ENCODE measurements at regions not wholly inside any gene's neighbourhood (a gene's known extent, or its start where the extent isn't known, plus 50 kb on each side); places are given as distances from the start of the nearest gene placed in this dataset.
"Not testable (repeated sequence)": the region's sequence is repeated elsewhere in the genome, so short reads cannot be mapped to it uniquely, and the experiment has no call there.

DNA sequence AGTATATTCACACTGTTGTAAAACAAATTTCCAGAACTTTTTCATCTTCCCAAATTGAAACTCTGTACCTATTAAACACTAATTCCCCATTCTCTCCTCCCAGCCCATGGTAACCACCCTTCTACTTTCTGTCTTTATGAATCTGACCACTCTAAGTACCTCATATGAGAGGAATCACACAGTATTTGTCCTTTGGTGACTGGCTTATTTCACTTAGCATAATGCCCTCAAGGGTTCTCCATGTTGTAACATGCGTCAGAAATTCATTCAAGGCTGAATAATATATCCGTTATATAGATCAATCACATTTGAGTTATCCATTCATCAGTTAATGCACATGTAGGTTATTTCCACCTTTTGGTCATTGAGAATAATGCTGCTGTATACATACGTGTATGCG is 162.2 kb downstream of the GOSR1 start:
- not testable (repeated sequence) for DNase-seq (ENCODE audit: low read depth, low spot score)

GRCh38 chr17:30638968-30639367 is 161.8 kb downstream of the GOSR1 start:
- not testable (repeated sequence) for DNase-seq (ENCODE audit: low read depth, low spot score)

DNA sequence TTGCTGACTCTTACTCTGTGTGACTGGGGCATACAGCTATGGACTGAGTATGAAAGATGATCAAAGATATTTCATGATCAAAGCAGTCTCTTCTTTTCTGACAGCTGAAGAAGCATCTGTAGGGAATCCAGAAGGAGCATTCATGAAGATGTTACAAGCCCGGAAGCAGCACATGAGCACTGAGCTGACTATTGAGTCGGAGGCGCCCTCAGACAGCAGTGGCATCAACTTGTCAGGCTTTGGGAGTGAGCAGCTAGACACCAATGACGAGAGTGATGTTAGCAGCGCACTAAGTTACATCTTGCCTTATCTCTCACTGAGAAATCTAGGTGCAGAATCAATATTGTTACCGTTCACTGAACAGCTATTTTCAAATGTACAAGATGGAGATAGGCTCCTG is 154.4 kb downstream of the GOSR1 start:
- not testable (repeated sequence) for DNase-seq (ENCODE audit: low read depth, low spot score)

DNA sequence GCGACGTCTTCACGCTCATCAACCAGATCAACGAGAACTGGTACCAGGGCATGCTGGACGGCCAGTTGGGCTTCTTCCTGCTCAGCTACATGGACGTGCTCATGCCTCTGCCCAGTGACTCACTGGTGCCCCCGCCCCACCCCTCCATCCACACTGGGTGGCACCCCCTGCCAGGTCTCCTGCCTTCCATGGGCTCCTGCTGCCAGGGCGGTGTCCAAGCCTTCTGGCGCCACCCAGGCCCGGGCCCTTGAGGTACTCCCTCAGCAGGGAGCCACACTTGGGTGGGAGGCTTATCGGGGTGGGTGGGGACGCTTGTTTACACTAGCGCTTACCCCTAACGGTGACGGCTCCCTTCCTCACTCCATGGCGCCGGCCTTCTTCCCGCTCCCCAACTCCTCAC is 148.2 kb downstream of the GOSR1 start:
- DNase-seq (ENCODE audit: low read depth, low spot score), result not testable (repeated sequence)

- DNase-seq (ENCODE audit: low read depth, low spot score), result not testable (repeated sequence)
Measured at GRCh38 chr17:30624180-30624579, 147.0 kb downstream of the GOSR1 start.

DNA sequence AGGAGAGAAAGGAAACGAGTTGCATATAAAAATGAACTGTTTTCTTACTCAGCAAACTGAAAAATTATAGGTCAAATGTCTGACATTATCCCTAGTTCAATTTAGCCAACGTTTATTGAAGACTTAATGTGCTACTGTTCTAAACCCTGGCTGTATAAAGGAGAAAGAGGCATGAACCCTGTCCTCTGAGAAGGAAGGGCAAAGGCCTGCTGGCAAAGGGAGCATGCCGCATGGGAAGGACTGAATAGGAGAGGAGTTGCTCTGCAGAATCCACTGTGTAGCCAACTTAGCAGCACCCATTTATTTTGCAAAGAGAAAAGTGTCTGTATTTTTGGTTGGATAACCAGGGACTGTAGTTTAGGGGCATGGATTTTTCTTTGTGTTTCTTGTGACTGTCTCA is 132.5 kb downstream of the GOSR1 start:
- DNase-seq (ENCODE audit: low read depth, low spot score), result not testable (repeated sequence)

DNA sequence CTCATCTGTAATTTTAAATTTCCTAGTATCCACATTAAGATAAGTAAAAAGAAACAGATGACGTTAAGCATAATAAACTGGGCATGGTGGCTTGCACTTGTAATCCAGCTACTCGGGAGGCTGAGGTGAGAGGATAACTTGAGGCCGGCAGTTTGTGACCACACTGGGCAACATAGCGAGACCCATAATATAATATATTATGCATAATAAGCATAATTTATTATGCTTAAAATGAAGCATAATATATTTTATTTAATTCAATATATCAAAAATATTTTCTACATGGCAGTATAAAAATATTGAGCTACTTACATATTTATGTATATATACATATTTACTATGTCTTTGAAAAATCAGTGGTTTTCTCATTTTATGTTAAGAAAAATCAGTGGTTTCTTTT is 128.3 kb downstream of the GOSR1 start:
- no peak for DNase-seq (ENCODE audit: low read depth, low spot score)

- DNase-seq (ENCODE audit: low read depth, low spot score), result no peak
Measured at GRCh38 chr17:30605027-30605426, 127.8 kb downstream of the GOSR1 start.

- not testable (repeated sequence) for DNase-seq (ENCODE audit: low read depth, low spot score)
Measured at GRCh38 chr17:30602396-30602795, 125.2 kb downstream of the GOSR1 start.

- not testable (repeated sequence) for DNase-seq (ENCODE audit: low read depth, low spot score)
Measured at GRCh38 chr17:30601984-30602383, 124.8 kb downstream of the GOSR1 start.

DNA sequence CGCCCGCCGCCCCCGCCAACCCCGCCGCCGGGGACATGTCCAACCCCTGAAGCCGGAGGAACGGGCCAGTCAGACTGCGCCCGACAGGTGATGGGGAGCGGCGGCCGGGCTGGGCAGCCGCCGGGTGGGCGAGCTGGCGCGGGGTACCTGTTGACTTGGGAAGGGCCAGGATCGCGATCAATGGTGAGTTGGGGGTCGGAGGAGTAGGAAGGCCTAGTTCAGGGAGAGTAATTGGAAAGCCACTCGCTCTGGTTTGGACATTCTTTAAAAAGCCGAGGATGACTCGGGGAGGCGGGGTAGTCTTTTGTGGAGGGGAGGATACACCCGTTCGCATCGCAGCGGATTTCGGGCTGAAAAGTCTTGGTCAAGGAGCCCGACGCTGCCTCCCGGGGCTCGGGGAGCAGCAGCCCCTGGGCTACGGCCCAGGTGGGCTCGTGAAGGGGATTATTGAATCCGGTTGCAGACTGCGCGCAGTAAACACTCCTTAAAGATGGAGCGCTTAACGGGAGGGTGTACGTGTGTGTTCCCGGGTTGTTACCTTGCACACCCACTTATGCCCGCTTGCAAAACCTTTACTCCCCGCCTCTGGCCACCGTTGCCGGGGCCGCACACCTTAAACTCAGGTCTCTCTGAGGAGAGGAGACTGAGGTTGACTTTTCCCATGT is 123.8 kb downstream of the GOSR1 start:
- no peak for DNase-seq (ENCODE audit: low read depth, low spot score)

DNA sequence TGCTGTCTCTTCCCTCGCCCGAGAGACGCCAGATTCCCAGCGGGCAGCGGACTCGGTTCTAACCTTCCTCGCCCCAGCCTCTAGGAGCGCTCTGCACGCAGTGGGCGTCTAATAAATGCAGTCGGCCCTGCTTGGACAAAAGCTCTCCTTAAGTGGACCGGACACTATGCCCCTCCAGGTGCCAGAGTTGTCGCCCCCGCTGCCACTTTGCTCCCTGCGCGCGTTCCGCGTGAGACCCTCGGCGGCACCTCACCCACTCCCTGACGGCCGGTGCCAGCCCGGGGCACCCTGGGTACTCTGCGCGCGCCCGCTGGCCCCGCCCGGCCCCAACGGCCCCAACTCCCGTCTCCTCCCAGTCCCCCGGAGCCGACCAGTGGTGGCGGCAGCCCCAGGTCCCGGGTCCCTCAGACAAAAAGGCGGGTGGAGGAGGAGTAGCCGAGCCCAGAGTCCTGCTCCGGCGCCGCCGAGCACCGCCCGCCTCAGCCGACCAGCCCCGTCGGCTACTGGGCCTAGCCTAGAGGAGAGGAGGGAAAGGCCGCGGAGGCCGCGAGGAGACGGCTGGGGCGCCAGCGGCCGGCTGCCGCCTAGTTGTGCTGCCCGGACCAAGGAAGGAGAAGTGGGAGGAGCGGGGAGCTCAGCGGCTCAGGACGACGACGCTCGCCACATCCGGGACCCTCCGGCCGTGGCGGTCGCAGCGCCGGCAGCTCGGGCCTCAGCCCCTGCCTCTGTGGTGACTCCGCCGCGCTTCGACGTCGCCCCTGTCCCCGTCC is 123.0 kb downstream of the GOSR1 start:
- peak; percentile 37 for DNase-seq (ENCODE audit: low read depth, low spot score)

DNA sequence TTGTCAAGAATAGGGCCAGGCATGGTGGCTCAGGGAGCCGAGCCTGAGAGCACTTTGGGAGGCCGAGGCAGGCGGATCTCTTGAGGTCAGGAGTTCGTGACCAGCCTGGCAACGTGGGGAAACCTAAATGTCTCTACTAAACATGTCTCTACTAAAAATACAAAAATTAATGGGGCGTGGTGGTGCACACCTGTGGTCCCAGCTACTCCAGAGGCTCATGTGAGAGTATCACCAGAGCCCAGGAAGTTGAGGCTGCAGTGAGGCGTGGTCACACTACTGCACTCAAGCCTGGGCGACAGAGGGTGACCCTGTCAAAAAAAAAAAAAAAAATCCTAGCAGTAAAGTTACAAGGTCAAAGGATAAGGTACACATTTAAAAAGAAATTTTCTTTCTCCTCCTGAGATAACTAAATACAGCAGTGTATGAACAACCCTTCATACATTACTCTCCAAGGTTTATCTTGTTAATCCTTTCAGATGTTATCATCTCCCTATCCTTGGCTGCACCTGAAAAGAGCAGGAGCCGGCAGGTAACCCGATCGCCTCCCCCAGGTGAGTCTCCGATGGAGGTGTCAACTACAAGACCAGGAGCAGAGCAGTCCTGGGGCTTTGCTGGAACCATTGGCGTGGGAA is 122.3 kb downstream of the GOSR1 start:
- no peak for DNase-seq (ENCODE audit: low read depth, low spot score)

GRCh38 chr17:30597776-30598288 is 120.6 kb downstream of the GOSR1 start:
- DNase-seq (ENCODE audit: low read depth, low spot score), result no peak

- DNase-seq (ENCODE audit: low read depth, low spot score), result not testable (repeated sequence)
Measured at GRCh38 chr17:30596948-30597775, 120.0 kb downstream of the GOSR1 start.

DNA sequence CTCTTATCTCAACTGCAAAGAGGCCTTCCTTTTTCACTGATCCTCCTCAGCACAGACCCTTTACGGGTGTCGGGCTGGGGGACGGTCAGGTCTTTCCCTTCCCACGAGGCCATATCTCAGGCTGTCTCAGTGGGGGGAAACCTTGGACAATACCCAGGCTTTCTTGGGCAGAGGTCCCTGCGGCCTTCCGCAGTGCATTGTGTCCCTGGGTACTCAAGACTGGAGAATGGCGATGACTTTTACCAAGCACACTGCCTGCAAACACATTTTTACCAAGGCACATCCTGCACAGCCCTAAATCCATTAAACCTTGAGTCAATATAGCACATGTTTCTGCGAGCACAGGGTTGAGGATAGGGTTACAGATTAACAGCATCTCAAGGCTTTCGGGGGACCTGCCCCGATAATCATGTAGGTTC is 117.8 kb downstream of the GOSR1 start:
- not testable (repeated sequence) for DNase-seq (ENCODE audit: low read depth, low spot score)

DNA sequence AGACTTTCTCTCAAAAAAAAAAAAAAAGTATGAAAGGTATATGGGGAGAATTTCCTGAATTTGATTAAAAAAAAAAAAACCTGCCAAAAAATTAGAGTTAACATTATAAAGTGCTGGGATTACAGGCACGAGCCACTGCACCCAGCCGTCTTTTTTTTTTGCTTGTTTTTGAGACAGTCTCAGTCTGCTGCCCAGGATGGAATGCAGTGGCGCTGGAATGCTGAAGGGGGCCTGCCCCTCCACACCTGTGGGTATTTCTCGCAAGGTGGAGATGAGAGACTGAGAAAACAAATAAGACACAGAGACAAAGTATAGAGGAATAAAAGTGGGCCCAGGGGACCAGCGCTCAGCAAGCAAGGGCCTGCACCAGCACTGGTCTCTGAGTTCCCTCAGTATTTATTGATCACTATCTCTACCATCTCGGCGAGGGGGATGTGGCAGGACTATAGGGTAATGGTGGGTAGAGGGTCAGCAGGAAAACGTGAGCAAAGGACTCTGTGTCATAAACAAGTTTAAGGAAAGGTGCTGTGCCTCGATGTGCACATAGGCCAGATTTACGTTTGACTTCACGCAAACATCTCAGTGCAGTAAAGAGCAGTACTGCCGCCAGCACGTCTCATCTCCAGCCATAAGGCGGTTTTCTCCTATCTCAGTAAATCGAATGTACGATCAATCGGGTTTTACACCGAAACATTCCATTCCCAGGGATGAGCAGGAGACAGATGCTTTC is 117.2 kb downstream of the GOSR1 start:
- DNase-seq (ENCODE audit: low read depth, low spot score), result no peak

- no peak for DNase-seq (ENCODE audit: low read depth, low spot score)
Measured at GRCh38 chr17:30590081-30590733, 113.0 kb downstream of the GOSR1 start.

DNA sequence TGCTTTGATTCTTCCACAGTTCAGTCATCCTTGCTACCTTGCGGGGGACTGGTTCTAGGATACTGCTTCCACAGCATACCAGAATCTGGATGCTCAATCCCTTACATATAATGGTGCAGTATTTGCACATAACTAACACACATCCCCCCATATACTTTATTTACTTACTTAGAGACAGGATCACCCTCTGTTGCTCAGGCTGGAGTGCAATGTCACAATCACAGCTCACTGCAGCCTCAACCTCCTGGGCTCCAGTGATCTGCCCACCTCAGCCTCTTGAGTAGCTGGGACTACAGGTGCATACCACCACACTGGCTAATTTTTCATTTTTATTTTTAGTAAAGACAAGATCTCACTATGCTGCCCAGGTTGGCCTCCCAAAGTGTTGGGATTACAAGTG is 112.2 kb downstream of the GOSR1 start:
- DNase-seq (ENCODE audit: low read depth, low spot score), result no peak

GRCh38 chr17:30588798-30589247 is 111.6 kb downstream of the GOSR1 start:
- DNase-seq (ENCODE audit: low read depth, low spot score), result no peak
